H9 (cell line): ENCODE measurements at regions not wholly inside any gene's neighbourhood (a gene's known extent, or its start where the extent isn't known, plus 50 kb on each side); places are given as distances from the start of the nearest gene placed in this dataset.

Experiments
- DNase-seq: peaks from one replicate; pipeline ENCODE4 v3.0.0-alpha.2; 2017
- H2AFZ ChIP-seq: one replicate; pipeline ENCODE4 v1.6.1; 2013; ENCODE audit warnings: mild to moderate bottlenecking, low read length, control low read depth, moderate library complexity
- H2AK5ac ChIP-seq: 2 replicates; pipeline ENCODE4 v1.6.1; 2013; ENCODE audit warnings: low read length, control low read depth, mixed read lengths; ENCODE audit not compliant: insufficient read length
- H2BK120ac ChIP-seq: one replicate; pipeline ENCODE4 v1.6.1; 2013; ENCODE audit warnings: low read depth, mild to moderate bottlenecking, low read length, control low read depth, inconsistent platforms; ENCODE audit not compliant: poor library complexity, severe bottlenecking
- H2BK12ac ChIP-seq: 2 replicates; pipeline ENCODE4 v1.6.1; 2013; ENCODE audit warnings: low read length, control low read depth, mixed read lengths, low read depth; ENCODE audit not compliant: insufficient read length
- H2BK15ac ChIP-seq: 2 replicates; pipeline ENCODE4 v1.6.1; 2013; ENCODE audit warnings: low read depth, low read length, control low read depth
- H2BK20ac ChIP-seq: one replicate; pipeline ENCODE4 v1.6.1; 2013; ENCODE audit warnings: low read depth, mild to moderate bottlenecking, low read length, control low read depth, inconsistent platforms; ENCODE audit not compliant: poor library complexity, severe bottlenecking
- H2BK5ac ChIP-seq: 2 replicates; pipeline ENCODE4 v1.6.1; 2013; ENCODE audit warnings: low read length, control low read depth, mixed read lengths; ENCODE audit not compliant: insufficient read length
- H3K14ac ChIP-seq: 2 replicates; pipeline ENCODE4 v1.6.1; 2013; ENCODE audit warnings: low read length, control low read depth; ENCODE audit not compliant: insufficient read depth
- H3K18ac ChIP-seq: 2 replicates; pipeline ENCODE4 v1.6.1; 2013; ENCODE audit warnings: low read depth, mild to moderate bottlenecking, mixed read lengths, low read length, control low read depth; ENCODE audit not compliant: insufficient read length
- H3K23ac ChIP-seq: 2 replicates; pipeline ENCODE4 v1.6.1; 2013; ENCODE audit warnings: low read length, control low read depth, mixed read lengths, low read depth; ENCODE audit not compliant: insufficient read length
- H3K23me2 ChIP-seq: 2 replicates; pipeline ENCODE4 v1.6.1; 2013; ENCODE audit warnings: low read depth, mild to moderate bottlenecking, mixed read lengths, low read length, control low read depth; ENCODE audit not compliant: insufficient read length, poor library complexity, severe bottlenecking
- H3K27ac ChIP-seq: 2 replicates; pipeline ENCODE4 v1.5.1; 2013; ENCODE audit warnings: low read length, control low read depth, mixed read lengths, low read depth; ENCODE audit not compliant: insufficient read length
- H3K27me3 ChIP-seq: 2 replicates; pipeline ENCODE4 v1.6.1; 2013; ENCODE audit warnings: low read length, control low read depth, inconsistent platforms; ENCODE audit not compliant: insufficient read depth
- H3K4ac ChIP-seq: 2 replicates; pipeline ENCODE4 v1.6.1; 2013; ENCODE audit warnings: low read depth, mild to moderate bottlenecking, control low read depth, inconsistent platforms, low read length, moderate library complexity
- H3K4me1 ChIP-seq: 2 replicates; pipeline ENCODE4 v1.6.1; 2013; ENCODE audit warnings: low read length, control low read depth, inconsistent platforms; ENCODE audit not compliant: insufficient read depth
- H3K4me2 ChIP-seq: 2 replicates; pipeline ENCODE4 v1.6.1; 2013; ENCODE audit warnings: low read length, control low read depth, mixed read lengths; ENCODE audit not compliant: insufficient read length, insufficient read depth
- H3K56ac ChIP-seq: 2 replicates; pipeline ENCODE4 v1.6.1; 2013; ENCODE audit warnings: low read depth, mild to moderate bottlenecking, mixed read lengths, low read length, control low read depth; ENCODE audit not compliant: insufficient read length
- H3K79me1 ChIP-seq: 2 replicates; pipeline ENCODE4 v1.6.1; 2013; ENCODE audit warnings: low read depth, mild to moderate bottlenecking, moderate library complexity, low read length, control low read depth, inconsistent platforms; ENCODE audit not compliant: insufficient read depth, poor library complexity, severe bottlenecking
- H3K79me2 ChIP-seq: 2 replicates; pipeline ENCODE4 v1.6.1; 2013; ENCODE audit warnings: low read length, control low read depth, inconsistent platforms; ENCODE audit not compliant: insufficient read depth
- H3K9ac ChIP-seq: 2 replicates; pipeline ENCODE4 v1.6.1; 2013; ENCODE audit warnings: low read length, control low read depth, mixed read lengths; ENCODE audit not compliant: insufficient read length; ENCODE audit errors: extremely low read depth
- H3K9me3 ChIP-seq: one replicate; pipeline ENCODE4 v1.6.1; 2013; ENCODE audit warnings: low read depth, low read length, inconsistent platforms; ENCODE audit not compliant: control insufficient read depth
- H3T11ph ChIP-seq: one replicate; pipeline ENCODE4 v1.6.1; 2013; ENCODE audit warnings: mild to moderate bottlenecking, low read length, control low read depth, inconsistent platforms
- H4K20me1 ChIP-seq: one replicate; pipeline ENCODE4 v1.6.1; 2013; ENCODE audit not compliant: control insufficient read depth, insufficient read length, insufficient read depth
- H4K5ac ChIP-seq: 2 replicates; pipeline ENCODE4 v1.6.1; 2013; ENCODE audit warnings: low read depth, mild to moderate bottlenecking, mixed read lengths, low read length, control low read depth; ENCODE audit not compliant: insufficient read length
- H4K8ac ChIP-seq: replicated peaks from 2 replicates; pipeline ENCODE4 v1.6.1; 2013; ENCODE audit warnings: low read length, control low read depth, mixed read lengths, low read depth; ENCODE audit not compliant: insufficient read length
- H4K91ac ChIP-seq: 2 replicates; pipeline ENCODE4 v1.6.1; 2013; ENCODE audit warnings: low read depth, mild to moderate bottlenecking, moderate library complexity, mixed read lengths, low read length, control low read depth; ENCODE audit not compliant: insufficient read length
- H3K27ac Mint-ChIP-seq, 3 experiments: 2 replicates in 2 of 3; 3 replicates in 1 of 3; pipeline ENCODE4 v1.8.0; 2020 to 2021; ENCODE audit warnings: mixed read lengths in 3 of 3, mild to moderate bottlenecking in 1 of 3, moderate library complexity in 1 of 3
- H3K27me3 Mint-ChIP-seq: 2 replicates; pipeline ENCODE4 v1.8.0; 2021; ENCODE audit warnings: low read depth, mild to moderate bottlenecking, moderate library complexity, mixed read lengths
- H3K36me3 Mint-ChIP-seq, 3 experiments: 2 replicates in 2 of 3; 3 replicates in 1 of 3; pipeline ENCODE4 v1.8.0; 2020 to 2021; ENCODE audit warnings: low read depth in 3 of 3, mixed read lengths in 3 of 3; ENCODE audit not compliant: insufficient read depth in 1 of 3
- H3K4me1 Mint-ChIP-seq, 2 experiments: 2 replicates each; pipeline ENCODE4 v1.8.0; 2020; ENCODE audit warnings: mixed read lengths in 2 of 2
- H3K4me3 Mint-ChIP-seq, 2 experiments: 2 replicates in 1 of 2; 3 replicates in 1 of 2; pipeline ENCODE4 v1.8.0; 2020 to 2021; ENCODE audit warnings: mild to moderate bottlenecking in 2 of 2, mixed read lengths in 2 of 2, moderate library complexity in 1 of 2
- H3K9me3 Mint-ChIP-seq, 2 experiments: 2 replicates in 1 of 2; 3 replicates in 1 of 2; pipeline ENCODE4 v1.8.0; 2020; ENCODE audit warnings: mild to moderate bottlenecking in 2 of 2, mixed read lengths in 2 of 2, moderate library complexity in 1 of 2
- WGBS: extraction: QIAGEN DNeasy Blood & Tissue Kit; methylation state at CpG from one replicate; pipeline ENCODE4 v1.1.7; 2013; ENCODE audit warnings: missing lambda C conversion rate, low lambda C conversion rate, mixed read lengths; ENCODE audit not compliant: insufficient read length; ENCODE audit errors: extremely low coverage; 5-methylcytosine and 5-hydroxymethylcytosine counted together
- TF ChIP-seq, protein P1 (sequence below): fragments of 200-600 bp; sonication (generic); conservative IDR thresholded peaks from 3 replicates; pipeline ENCODE4 v1.8.0; 2021; ENCODE audit warnings: antibody characterized with exemption, mild to moderate bottlenecking

DNA sequence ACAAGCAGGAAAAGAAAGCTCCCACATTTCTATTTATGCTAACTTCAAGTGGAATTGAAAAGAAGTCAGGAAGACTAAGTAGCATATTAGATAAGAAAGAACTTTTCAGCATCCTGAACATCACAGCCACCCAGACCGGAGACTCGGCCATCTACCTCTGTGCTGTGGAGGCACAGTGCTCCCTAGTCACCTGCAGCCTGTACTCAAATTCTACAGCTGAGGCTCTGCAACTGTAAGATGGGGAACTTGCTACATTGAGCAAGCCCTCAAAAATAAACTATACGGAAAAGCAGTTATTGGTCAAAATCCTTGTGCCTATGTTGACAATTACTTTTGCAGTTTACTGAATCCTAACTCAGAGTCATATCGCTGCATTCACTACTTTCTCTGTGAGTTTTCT is 361.9 kb downstream of the DAD1 start:
- H3K27ac Mint-ChIP-seq = no peak overlapping the region
- no peaks in the 10 kb centered on the region for H3K9me3 ChIP-seq

More for the DNA sequence above, 361.9 kb downstream of the DAD1 start:
- Histone ChIP-seq H2BK12ac (no peak overlapping the region), H2AK5ac (no peak overlapping the region), H3K27ac (no peak overlapping the region), H3K14ac (no peak overlapping the region), H3K18ac (no peak overlapping the region), H4K8ac (no peak overlapping the region), H2BK20ac (no peak overlapping the region), H3K23ac (no peak overlapping the region), H3T11ph (no peak overlapping the region), H2AFZ (no peak overlapping the region), H3K79me2 (no peaks in the 10 kb centered on the region), H3K9ac (no peak overlapping the region), H2BK5ac (no peak overlapping the region), H4K5ac (no peak overlapping the region), H2BK120ac (no peak overlapping the region), H3K4me2 (no peak overlapping the region), H3K4me1 (no peaks in the 10 kb centered on the region), H3K56ac (no peak overlapping the region), H3K4ac (no peak overlapping the region), H3K79me1 (no peaks in the 10 kb centered on the region), H4K91ac (no peak overlapping the region), H3K27me3 (no peaks in the 10 kb centered on the region), H4K20me1 (no peaks in the 10 kb centered on the region), H3K23me2 (no peaks in the 10 kb centered on the region), H2BK15ac (no peak overlapping the region)
- DNase-seq = no peak
- Mint-ChIP-seq H3K27me3 (no peaks in the 10 kb centered on the region; the same call in 1 of the 2 replicates), H3K4me1 (peaks cover 12 to 14% of the 10 kb centered on the region in 2 experiments), H3K36me3 (peaks cover 0 to 15% (median 13%) of the 10 kb centered on the region in 3 experiments; a peak in 6 of 7 replicates), H3K9me3 (peaks cover 14 to 16% of the 10 kb centered on the region in 2 experiments), H3K4me3 (no peak overlapping the region)
- no CpG with 5 or more reads among the region's 4 CpGs for WGBS
- TF ChIP-seq, protein P1, sequence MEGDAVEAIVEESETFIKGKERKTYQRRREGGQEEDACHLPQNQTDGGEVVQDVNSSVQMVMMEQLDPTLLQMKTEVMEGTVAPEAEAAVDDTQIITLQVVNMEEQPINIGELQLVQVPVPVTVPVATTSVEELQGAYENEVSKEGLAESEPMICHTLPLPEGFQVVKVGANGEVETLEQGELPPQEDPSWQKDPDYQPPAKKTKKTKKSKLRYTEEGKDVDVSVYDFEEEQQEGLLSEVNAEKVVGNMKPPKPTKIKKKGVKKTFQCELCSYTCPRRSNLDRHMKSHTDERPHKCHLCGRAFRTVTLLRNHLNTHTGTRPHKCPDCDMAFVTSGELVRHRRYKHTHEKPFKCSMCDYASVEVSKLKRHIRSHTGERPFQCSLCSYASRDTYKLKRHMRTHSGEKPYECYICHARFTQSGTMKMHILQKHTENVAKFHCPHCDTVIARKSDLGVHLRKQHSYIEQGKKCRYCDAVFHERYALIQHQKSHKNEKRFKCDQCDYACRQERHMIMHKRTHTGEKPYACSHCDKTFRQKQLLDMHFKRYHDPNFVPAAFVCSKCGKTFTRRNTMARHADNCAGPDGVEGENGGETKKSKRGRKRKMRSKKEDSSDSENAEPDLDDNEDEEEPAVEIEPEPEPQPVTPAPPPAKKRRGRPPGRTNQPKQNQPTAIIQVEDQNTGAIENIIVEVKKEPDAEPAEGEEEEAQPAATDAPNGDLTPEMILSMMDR = no peak
